ENCODE measurements at regions not wholly inside any gene's neighbourhood (a gene's known extent, or its start where the extent isn't known, plus 50 kb on each side); places are given as distances from the start of the nearest gene placed in this dataset.
A peak's percentile ranks its signal among the peaks of the same experiment; 100 is the strongest.

DNA sequence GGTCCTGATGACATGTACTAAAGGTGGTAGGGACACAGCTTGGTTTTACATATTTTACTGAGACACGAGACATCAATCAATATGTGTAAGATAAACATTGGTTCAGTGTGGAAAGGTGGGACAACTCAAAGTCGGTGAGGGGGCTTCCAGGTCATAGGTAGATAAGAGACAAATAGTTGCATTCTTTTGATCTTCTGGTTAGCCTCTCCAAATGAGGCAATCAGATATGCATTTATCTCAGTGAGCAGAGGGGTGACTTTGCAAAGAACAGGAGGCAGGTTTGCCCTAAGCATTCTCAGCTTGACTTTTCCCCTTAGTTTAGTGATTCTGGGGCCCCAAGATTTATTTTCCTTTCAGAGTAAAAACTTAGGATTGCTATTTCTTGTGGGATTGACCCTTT is 706.9 kb downstream of the GLUD2 start (continued):
- no peak for TF ChIP-seq ZNF551 (CRISPR knock-in tag; IDR thresholded peaks at IDR 0.05)
- no peak for TF ChIP-seq ZBTB1 (CRISPR knock-in tag; IDR thresholded peaks at IDR 0.05; ENCODE audit: borderline replicate concordance, low read depth)
- no peak for TF ChIP-seq ZBTB8A (IDR thresholded peaks at IDR 0.05; ENCODE audit: partially characterized antibody)
- TF ChIP-seq NEUROD1 (IDR thresholded peaks at IDR 0.05; ENCODE audit: borderline replicate concordance, low read depth, low read length, partially characterized antibody), result no peak
- no peak for TF ChIP-seq GABPB1 (CRISPR knock-in tag; IDR thresholded peaks at IDR 0.05)
- TF ChIP-seq FOXK2 (conservative IDR thresholded peaks at IDR 0.05 in 1 of 2, IDR thresholded peaks at IDR 0.05 in 1 of 2; ENCODE audit: low read depth in 2 of 2), result no peak
- TF ChIP-seq ELF4 (CRISPR knock-in tag; IDR thresholded peaks at IDR 0.05), result no peak
- TF ChIP-seq KLF13 (tag; IDR thresholded peaks at IDR 0.05; ENCODE audit: borderline replicate concordance, low read depth), result no peak
- no peak for TF ChIP-seq CHD2 (IDR thresholded peaks at IDR 0.05; ENCODE audit: low read depth, low read length)
- TF ChIP-seq KDM5B (IDR thresholded peaks at IDR 0.05; ENCODE audit: insufficient replicate concordance, low read depth, low read length), result no peak
- TF ChIP-seq ZNF444 (CRISPR knock-in tag; IDR thresholded peaks at IDR 0.05), result no peak
- TF ChIP-seq, protein P1, sequence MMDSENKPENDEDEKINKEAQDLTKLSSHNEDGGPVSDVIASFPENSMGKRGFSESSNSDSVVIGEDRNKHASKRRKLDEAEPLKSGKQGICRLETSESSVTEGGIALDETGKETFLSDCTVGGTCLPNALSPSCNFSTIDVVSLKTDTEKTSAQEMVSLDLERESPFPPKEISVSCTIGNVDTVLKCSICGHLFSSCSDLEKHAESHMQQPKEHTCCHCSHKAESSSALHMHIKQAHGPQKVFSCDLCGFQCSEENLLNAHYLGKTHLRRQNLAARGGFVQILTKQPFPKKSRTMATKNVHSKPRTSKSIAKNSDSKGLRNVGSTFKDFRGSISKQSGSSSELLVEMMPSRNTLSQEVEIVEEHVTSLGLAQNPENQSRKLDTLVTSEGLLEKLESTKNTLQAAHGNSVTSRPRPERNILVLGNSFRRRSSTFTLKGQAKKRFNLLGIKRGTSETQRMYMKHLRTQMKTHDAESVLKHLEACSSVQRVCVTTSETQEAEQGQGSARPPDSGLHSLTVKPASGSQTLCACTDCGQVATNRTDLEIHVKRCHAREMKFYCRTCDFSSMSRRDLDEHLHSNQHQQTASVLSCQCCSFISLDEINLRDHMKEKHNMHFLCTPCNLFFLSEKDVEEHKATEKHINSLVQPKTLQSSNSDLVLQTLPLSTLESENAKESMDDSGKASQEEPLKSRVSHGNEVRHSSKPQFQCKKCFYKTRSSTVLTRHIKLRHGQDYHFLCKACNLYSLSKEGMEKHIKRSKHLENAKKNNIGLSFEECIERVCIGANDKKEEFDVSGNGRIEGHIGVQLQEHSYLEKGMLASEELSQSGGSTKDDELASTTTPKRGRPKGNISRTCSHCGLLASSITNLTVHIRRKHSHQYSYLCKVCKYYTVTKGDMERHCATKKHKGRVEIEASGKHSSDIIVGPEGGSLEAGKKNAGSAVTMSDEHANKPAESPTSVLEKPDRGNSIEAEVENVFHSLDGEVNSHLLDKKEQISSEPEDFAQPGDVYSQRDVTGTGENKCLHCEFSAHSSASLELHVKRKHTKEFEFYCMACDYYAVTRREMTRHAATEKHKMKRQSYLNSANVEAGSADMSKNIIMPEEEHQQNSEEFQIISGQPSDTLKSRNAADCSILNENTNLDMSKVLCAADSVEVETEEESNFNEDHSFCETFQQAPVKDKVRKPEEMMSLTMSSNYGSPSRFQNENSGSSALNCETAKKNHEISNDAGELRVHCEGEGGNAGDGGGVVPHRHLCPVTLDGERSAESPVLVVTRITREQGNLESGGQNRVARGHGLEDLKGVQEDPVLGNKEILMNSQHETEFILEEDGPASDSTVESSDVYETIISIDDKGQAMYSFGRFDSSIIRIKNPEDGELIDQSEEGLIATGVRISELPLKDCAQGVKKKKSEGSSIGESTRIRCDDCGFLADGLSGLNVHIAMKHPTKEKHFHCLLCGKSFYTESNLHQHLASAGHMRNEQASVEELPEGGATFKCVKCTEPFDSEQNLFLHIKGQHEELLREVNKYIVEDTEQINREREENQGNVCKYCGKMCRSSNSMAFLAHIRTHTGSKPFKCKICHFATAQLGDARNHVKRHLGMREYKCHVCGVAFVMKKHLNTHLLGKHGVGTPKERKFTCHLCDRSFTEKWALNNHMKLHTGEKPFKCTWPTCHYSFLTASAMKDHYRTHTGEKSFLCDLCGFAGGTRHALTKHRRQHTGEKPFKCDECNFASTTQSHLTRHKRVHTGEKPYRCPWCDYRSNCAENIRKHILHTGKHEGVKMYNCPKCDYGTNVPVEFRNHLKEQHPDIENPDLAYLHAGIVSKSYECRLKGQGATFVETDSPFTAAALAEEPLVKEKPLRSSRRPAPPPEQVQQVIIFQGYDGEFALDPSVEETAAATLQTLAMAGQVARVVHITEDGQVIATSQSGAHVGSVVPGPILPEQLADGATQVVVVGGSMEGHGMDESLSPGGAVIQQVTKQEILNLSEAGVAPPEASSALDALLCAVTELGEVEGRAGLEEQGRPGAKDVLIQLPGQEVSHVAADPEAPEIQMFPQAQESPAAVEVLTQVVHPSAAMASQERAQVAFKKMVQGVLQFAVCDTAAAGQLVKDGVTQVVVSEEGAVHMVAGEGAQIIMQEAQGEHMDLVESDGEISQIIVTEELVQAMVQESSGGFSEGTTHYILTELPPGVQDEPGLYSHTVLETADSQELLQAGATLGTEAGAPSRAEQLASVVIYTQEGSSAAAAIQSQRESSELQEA (IDR thresholded peaks at IDR 0.05; ENCODE audit: low read depth), result no peak
- TF ChIP-seq ARID1B (IDR thresholded peaks at IDR 0.05), result peak; percentile 77
- TF ChIP-seq, protein P2, sequence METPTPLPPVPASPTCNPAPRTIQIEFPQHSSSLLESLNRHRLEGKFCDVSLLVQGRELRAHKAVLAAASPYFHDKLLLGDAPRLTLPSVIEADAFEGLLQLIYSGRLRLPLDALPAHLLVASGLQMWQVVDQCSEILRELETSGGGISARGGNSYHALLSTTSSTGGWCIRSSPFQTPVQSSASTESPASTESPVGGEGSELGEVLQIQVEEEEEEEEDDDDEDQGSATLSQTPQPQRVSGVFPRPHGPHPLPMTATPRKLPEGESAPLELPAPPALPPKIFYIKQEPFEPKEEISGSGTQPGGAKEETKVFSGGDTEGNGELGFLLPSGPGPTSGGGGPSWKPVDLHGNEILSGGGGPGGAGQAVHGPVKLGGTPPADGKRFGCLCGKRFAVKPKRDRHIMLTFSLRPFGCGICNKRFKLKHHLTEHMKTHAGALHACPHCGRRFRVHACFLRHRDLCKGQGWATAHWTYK (CRISPR knock-in tag; IDR thresholded peaks at IDR 0.05), result no peak
- TF ChIP-seq TCF7L2 (IDR thresholded peaks at IDR 0.05; ENCODE audit: low read depth, low read length), result no peak
- no peak for TF ChIP-seq ZNF780A (CRISPR knock-in tag; IDR thresholded peaks at IDR 0.05)
- TF ChIP-seq HMG20B (CRISPR knock-in tag; IDR thresholded peaks at IDR 0.05), result no peak
- TF ChIP-seq, protein P3, sequence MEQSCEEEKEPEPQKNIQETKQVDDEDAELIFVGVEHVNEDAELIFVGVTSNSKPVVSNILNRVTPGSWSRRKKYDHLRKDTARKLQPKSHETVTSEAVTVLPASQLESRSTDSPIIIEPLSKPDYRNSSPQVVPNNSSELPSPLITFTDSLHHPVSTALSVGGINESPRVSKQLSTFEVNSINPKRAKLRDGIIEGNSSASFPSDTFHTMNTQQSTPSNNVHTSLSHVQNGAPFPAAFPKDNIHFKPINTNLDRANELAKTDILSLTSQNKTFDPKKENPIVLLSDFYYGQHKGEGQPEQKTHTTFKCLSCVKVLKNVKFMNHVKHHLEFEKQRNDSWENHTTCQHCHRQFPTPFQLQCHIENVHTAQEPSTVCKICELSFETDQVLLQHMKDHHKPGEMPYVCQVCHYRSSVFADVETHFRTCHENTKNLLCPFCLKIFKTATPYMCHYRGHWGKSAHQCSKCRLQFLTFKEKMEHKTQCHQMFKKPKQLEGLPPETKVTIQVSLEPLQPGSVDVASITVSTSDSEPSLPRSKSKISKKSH (CRISPR knock-in tag; IDR thresholded peaks at IDR 0.05), result no peak

Data from K562 (cell line).